Left lung (tissue), 4 donors: ENCODE measurements at regions not wholly inside any gene's neighbourhood (a gene's known extent, or its start where the extent isn't known, plus 50 kb on each side); places are given as distances from the start of the nearest gene placed in this dataset.

Experiments
- ATAC-seq: fragments of 200-7000 bp; cut with Tn5 transposase; one replicate; pipeline ENCODE4 v1.9.1; 2020; ENCODE audit warnings: moderate library complexity
- DNase-seq, 4 donors: peaks; one replicate each; pipeline ENCODE4 v3.0.0-alpha.2; 2013 to 2020
- H3K27ac ChIP-seq, 2 donors: fragments of 200-600 bp; sonication (generic) in 1 of 2; one replicate each; pipeline versions ENCODE4 v1.5.0 to v1.8.0; 2020 to 2021
- H3K27me3 ChIP-seq, 2 donors: fragments of 200-600 bp; sonication (generic) in 1 of 2; one replicate each; pipeline versions ENCODE4 v1.5.0 to v1.8.0; 2020 to 2021
- H3K36me3 ChIP-seq, 2 donors: fragments of 200-600 bp; sonication (generic) in 1 of 2; one replicate each; pipeline versions ENCODE4 v1.5.0 to v1.8.0; 2020 to 2021
- H3K4me1 ChIP-seq, 2 donors: fragments of 200-600 bp; one replicate each; pipeline ENCODE4 v1.8.0; 2021
- H3K4me3 ChIP-seq, 2 donors: fragments of 200-600 bp; sonication (generic) in 1 of 2; one replicate each; pipeline versions ENCODE4 v1.5.0 to v1.8.0; 2020 to 2021; ENCODE audit warnings: mild to moderate bottlenecking in 1 of 2
- H3K9me3 ChIP-seq, 2 donors: fragments of 200-600 bp; sonication (generic) in 1 of 2; one replicate each; pipeline versions ENCODE4 v1.5.0 to v1.8.0; 2020 to 2021
- CTCF ChIP-seq, 2 donors: fragments of 200-600 bp; sonication (generic) in 1 of 2; IDR thresholded peaks; one replicate each; pipeline versions ENCODE4 v1.5.0 to v1.8.0; 2021; ENCODE audit warnings: antibody characterized with exemption in 2 of 2
- intact Hi-C, 2 donors: fragments of 100-400 bp; cut with DNase I; formaldehyde crosslinking; loops; one replicate each; pipeline versions ENCODE4 v1.11.2 to v1.14.2; 2022
- donor health status: DM: no; HTN: yes; CAD: no.
- donor health status: DM: no; HTN: no; CAD: no.

- no peak for ATAC-seq
- intact Hi-C loops, result no loop called here
- H3K27me3 ChIP-seq, result no peaks in the 10 kb centered on the region
- peaks cover 0 to 6% of the 10 kb centered on the region in 2 donors for H3K9me3 ChIP-seq
- no peaks in the 10 kb centered on the region for H3K4me1 ChIP-seq
- no peak for TF ChIP-seq CTCF (IDR thresholded peaks at IDR 0.05)
- no peaks in the 10 kb centered on the region for H3K36me3 ChIP-seq
- H3K4me3 ChIP-seq, result no peak overlapping the region
- H3K27ac ChIP-seq, result no peak overlapping the region
- no peak for DNase-seq
Observed at GRCh38 chr4:187619319-187619718, 376.3 kb upstream of the ZFP42 start.

GRCh38 chr4:187632260-187632995 lies 363.1 kb upstream of the ZFP42 start:
- DNase-seq, result no peak
- peaks cover 0 to 5% of the 10 kb centered on the region in 2 donors for H3K9me3 ChIP-seq
- no peak overlapping the region for H3K27ac ChIP-seq
- intact Hi-C loops, result no loop called here
- TF ChIP-seq CTCF (IDR thresholded peaks at IDR 0.05), result no peak
- H3K36me3 ChIP-seq, result no peaks in the 10 kb centered on the region
- H3K27me3 ChIP-seq, result no peaks in the 10 kb centered on the region
- H3K4me3 ChIP-seq, result no peak overlapping the region
- H3K4me1 ChIP-seq, result no peaks in the 10 kb centered on the region
- ATAC-seq, result no peak

- H3K9me3 ChIP-seq, result peaks cover 0 to 5% of the 10 kb centered on the region in 2 donors
- no peak overlapping the region for H3K4me3 ChIP-seq
- intact Hi-C loops, result no loop called here
- no peak for DNase-seq
- H3K4me1 ChIP-seq, result no peaks in the 10 kb centered on the region
- TF ChIP-seq CTCF (IDR thresholded peaks at IDR 0.05), result no peak
- H3K36me3 ChIP-seq, result no peaks in the 10 kb centered on the region
- H3K27me3 ChIP-seq, result no peaks in the 10 kb centered on the region
- no peak for ATAC-seq
- H3K27ac ChIP-seq, result no peak overlapping the region
Observed at GRCh38 chr4:187633245-187633644, 362.3 kb upstream of the ZFP42 start.

GRCh38 chr4:187656959-187657358 lies 338.6 kb upstream of the ZFP42 start:
- H3K36me3 ChIP-seq, result no peaks in the 10 kb centered on the region
- H3K4me3 ChIP-seq, result no peak overlapping the region
- DNase-seq (peak in 2 of 4 donors; percentile 80), ATAC-seq (peak; percentile 48)
- no peak for TF ChIP-seq CTCF (IDR thresholded peaks at IDR 0.05)
- no peaks in the 10 kb centered on the region for H3K4me1 ChIP-seq
- peaks cover 0 to 7% of the 10 kb centered on the region in 2 donors for H3K9me3 ChIP-seq
- no peaks in the 10 kb centered on the region for H3K27me3 ChIP-seq
- intact Hi-C loops, result no loop called here
- H3K27ac ChIP-seq, result no peak overlapping the region

GRCh38 chr4:187663076-187663475 lies 332.5 kb upstream of the ZFP42 start:
- Histone ChIP-seq H3K27me3 (no peaks in the 10 kb centered on the region), H3K4me3 (no peak overlapping the region), H3K4me1 (peaks cover 0 to 7% of the 10 kb centered on the region in 2 donors), H3K27ac (no peak overlapping the region), H3K36me3 (no peaks in the 10 kb centered on the region), H3K9me3 (peaks cover 0 to 6% of the 10 kb centered on the region in 2 donors)
- ATAC-seq, result no peak
- no peak for DNase-seq
- no peak for TF ChIP-seq CTCF (IDR thresholded peaks at IDR 0.05)
- intact Hi-C loops, result no loop called here
